K562 (cell line): ENCODE measurements at regions not wholly inside any gene's neighbourhood (a gene's known extent, or its start where the extent isn't known, plus 50 kb on each side); places are given as distances from the start of the nearest gene placed in this dataset.

Experiments used
- ATAC-seq: fragments of 200-7000 bp; cut with Tn5 transposase; 3 replicates; pipeline ENCODE4 v1.9.1; 2020; ENCODE audit warnings: moderate library complexity
- BruUV-seq: library from RNA; stranded (reverse); fragments of 400-500 nt; replicated peaks from 2 replicates; lab custom pipeline; 2021; lab: Mats Ljungman, UMichigan
- CTCF ChIA-PET: fragments of 300-600 bp; formaldehyde crosslinking; extraction: SDS; loops from one replicate; lab custom pipeline; 2021; ENCODE audit warnings: low intra/inter-chr PET ratio; lab: Yijun Ruan, JAX
- POLR2A ChIA-PET: fragments of 300-600, 350-650 bp; sonication (Branson Sonifier 250); formaldehyde crosslinking; extraction: SDS; loops from one replicate; lab custom pipeline; 2021; ENCODE audit warnings: antibody characterized with exemption, inconsistent platforms; lab: Yijun Ruan, JAX
- DNase-seq, 4 experiments: peaks; one replicate each; pipeline versions ENCODE4 v3.0.0 to v3.0.0-alpha.2; 2011 to 2018; ENCODE audit warnings: low spot score in 3 of 4, mixed read lengths in 3 of 4; ENCODE audit errors: extremely low read depth in 1 of 4
- FAIRE-seq: peaks from 2 replicates; lab custom pipeline; 2011; peaks lifted over from hg19 to GRCh38; lab: Jason Lieb, UNC
- H2AFZ ChIP-seq: 2 replicates; pipeline ENCODE4 v1.6.0; 2011; ENCODE audit warnings: low read depth, low read length, control low read depth, inconsistent platforms
- H3K27ac ChIP-seq: fragments of 200-600 bp; 3 replicates; pipeline ENCODE4 v1.8.0; 2011; ENCODE audit warnings: low read depth, mild to moderate bottlenecking, control low read depth, inconsistent platforms, low read length, moderate library complexity, mixed read lengths; ENCODE audit errors: extremely low read depth
- H3K27me3 ChIP-seq, 2 experiments: fragments of 300-600 bp in 1 of 2; 2 replicates in 1 of 2; 3 replicates in 1 of 2; pipeline versions ENCODE4 v1.6.0 to v1.8.0; 2011; ENCODE audit warnings: inconsistent platforms in 2 of 2, low read length in 2 of 2, mild to moderate bottlenecking in 1 of 2, mixed read lengths in 1 of 2, moderate library complexity in 1 of 2; ENCODE audit not compliant: control insufficient read depth in 2 of 2, insufficient read depth in 2 of 2
- H3K36me3 ChIP-seq: fragments of 300-600 bp; 3 replicates; pipeline ENCODE4 v1.8.0; 2011; ENCODE audit warnings: mild to moderate bottlenecking, low read length, inconsistent platforms; ENCODE audit not compliant: control insufficient read depth, insufficient read depth
- H3K4me1 ChIP-seq, 2 experiments: fragments of 200-600 bp in 1 of 2; replicated peaks in 1 of 2; 2 replicates in 1 of 2; 3 replicates in 1 of 2; pipeline versions ENCODE4 v1.5.1 to v1.8.0; 2011; ENCODE audit warnings: inconsistent platforms in 2 of 2, low read length in 2 of 2, mild to moderate bottlenecking in 1 of 2, mixed read lengths in 1 of 2, moderate library complexity in 1 of 2; ENCODE audit not compliant: control insufficient read depth in 2 of 2, insufficient read depth in 2 of 2
- H3K4me2 ChIP-seq: 2 replicates; pipeline ENCODE4 v1.6.1; 2011; ENCODE audit warnings: low read length, control low read depth, inconsistent platforms, mixed read lengths; ENCODE audit not compliant: insufficient read depth
- H3K4me3 ChIP-seq: fragments of 200-600 bp; sonication (generic), shearing (Covaris generic); 2 replicates; pipeline ENCODE4 v1.5.1; 2016; ENCODE audit warnings: control low read depth, inconsistent platforms
- H3K79me2 ChIP-seq: fragments of 200-600 bp; 3 replicates; pipeline ENCODE4 v1.8.0; 2011; ENCODE audit warnings: low read length, inconsistent platforms; ENCODE audit not compliant: control insufficient read depth, insufficient read depth
- H3K9ac ChIP-seq, 2 experiments: 2 replicates each; pipeline versions ENCODE4 v1.6.0 to v1.6.1; 2011; ENCODE audit warnings: low read depth in 2 of 2, low read length in 2 of 2, control low read depth in 1 of 2, inconsistent platforms in 1 of 2, mild to moderate bottlenecking in 1 of 2, mixed read lengths in 1 of 2; ENCODE audit not compliant: insufficient read depth in 1 of 2
- H3K9me1 ChIP-seq: one replicate; pipeline ENCODE4 v1.6.0; 2011; ENCODE audit warnings: inconsistent platforms, mild to moderate bottlenecking, low read length, moderate library complexity; ENCODE audit not compliant: control insufficient read depth, insufficient read depth
- H3K9me3 ChIP-seq: replicated peaks from 2 replicates; pipeline ENCODE4 v1.5.1; 2011; ENCODE audit warnings: low read depth, low read length, inconsistent platforms; ENCODE audit not compliant: control insufficient read depth, insufficient read depth
- H4K20me1 ChIP-seq: replicated peaks from 2 replicates; pipeline ENCODE4 v1.6.1; 2011; ENCODE audit warnings: low read length, inconsistent platforms, mixed read lengths; ENCODE audit not compliant: control insufficient read depth, insufficient read depth
- BACH1 ChIP-seq: fragments of 200-800 bp; sonication (Bioruptor generic); IDR thresholded peaks from 2 replicates; pipeline ENCODE4 v1.6.1; 2016; ENCODE audit warnings: missing genetic modification characterization, missing compliant biosample characterization
- EP300 ChIP-seq: IDR thresholded peaks from 2 replicates; pipeline ENCODE4 v1.6.1; 2012; ENCODE audit warnings: low read length, improper control_type of control experiment
- ETS1 ChIP-seq: conservative IDR thresholded peaks from 2 replicates; pipeline ENCODE4 v1.6.1; 2011; ENCODE audit warnings: low read depth, mild to moderate bottlenecking, low read length; ENCODE audit not compliant: control insufficient read depth
- ETV1 ChIP-seq: fragments of 450-650 bp; conservative IDR thresholded peaks from 2 replicates; pipeline ENCODE4 v1.6.1; 2016; ENCODE audit warnings: missing genetic modification characterization, control low read depth, low read depth, missing compliant biosample characterization
- FOSL1 ChIP-seq: fragments of 200-800 bp; sonication (Bioruptor generic); conservative IDR thresholded peaks from 2 replicates; pipeline ENCODE4 v1.6.1; 2016; ENCODE audit warnings: missing genetic modification characterization, missing compliant biosample characterization
- GABPA ChIP-seq: fragments of 200-800 bp; sonication (Bioruptor generic); conservative IDR thresholded peaks from 2 replicates; pipeline ENCODE4 v1.6.1; 2016; ENCODE audit warnings: low read depth, missing genetic modification characterization, missing compliant biosample characterization
- JUND ChIP-seq, 2 experiments: IDR thresholded peaks; 2 replicates in 1 of 2; 3 replicates in 1 of 2; pipeline ENCODE4 v1.6.1; 2011; ENCODE audit warnings: borderline replicate concordance in 2 of 2, low read depth in 2 of 2, low read length in 2 of 2, improper control_type of control experiment in 1 of 2, missing biosample characterization in 1 of 2, missing genetic modification characterization in 1 of 2, missing genetic modification reagents in 1 of 2
- MYBL2 ChIP-seq, 2 experiments: fragments of 450-650 bp in 1 of 2; sonication (generic) in 1 of 2; formaldehyde crosslinking in 1 of 2; IDR thresholded peaks; 2 replicates each; pipeline versions ENCODE4 v1.6.1 to v1.8.1; 2017 to 2022; ENCODE audit warnings: borderline replicate concordance in 1 of 2, inconsistent platforms in 1 of 2, low read depth in 1 of 2, mild to moderate bottlenecking in 1 of 2, missing genetic modification reagents in 1 of 2, moderate library complexity in 1 of 2
- NR2C2 ChIP-seq, 2 experiments: fragments of 200-800 bp in 1 of 2; sonication (Bioruptor generic) in 1 of 2; sonication (generic) in 1 of 2; formaldehyde crosslinking in 1 of 2; IDR thresholded peaks; 2 replicates each; pipeline versions ENCODE4 v1.6.1 to v1.8.0; 2016 to 2022; ENCODE audit warnings: mild to moderate bottlenecking in 1 of 2, missing compliant biosample characterization in 1 of 2, missing genetic modification characterization in 1 of 2, missing genetic modification reagents in 1 of 2
- PKNOX1 ChIP-seq: fragments of 450-650 bp; IDR thresholded peaks from 2 replicates; pipeline ENCODE4 v1.6.1; 2016
- PRPF4 ChIP-seq: fragments of 200-400 bp; formaldehyde crosslinking; IDR thresholded peaks from one replicate; pipeline ENCODE4 v1.6.1; 2017; ENCODE audit warnings: low read length, low read depth, mild to moderate bottlenecking; ENCODE audit not compliant: insufficient read depth, poor library complexity, severe bottlenecking
- ZNF12 ChIP-seq: sonication (generic); formaldehyde crosslinking; IDR thresholded peaks from 2 replicates; pipeline ENCODE4 v1.4.0; 2020; ENCODE audit warnings: mild to moderate bottlenecking, missing genetic modification reagents
- ZNF175 ChIP-seq: fragments of 200-800 bp; sonication (Bioruptor generic); IDR thresholded peaks from 2 replicates; pipeline ENCODE4 v1.6.1; 2016; ENCODE audit warnings: low read depth, mild to moderate bottlenecking, missing genetic modification characterization, missing compliant biosample characterization
- ZNF639 ChIP-seq, 2 experiments: fragments of 200-800 bp in 1 of 2; sonication (Bioruptor generic) in 1 of 2; sonication (generic) in 1 of 2; formaldehyde crosslinking in 1 of 2; IDR thresholded peaks in 1 of 2; conservative IDR thresholded peaks in 1 of 2; 2 replicates each; pipeline versions ENCODE4 v1.5.0 to v1.6.1; 2016 to 2020; ENCODE audit warnings: missing compliant biosample characterization in 1 of 2, missing genetic modification characterization in 1 of 2, missing genetic modification reagents in 1 of 2
- WGBS: fragments of 100-300 bp; shearing (Covaris generic); methylation state at CpG from one replicate; pipeline ENCODE4 v1.1.6; 2016; ENCODE audit warnings: low coverage, mixed read lengths; ENCODE audit not compliant: insufficient coverage; ENCODE audit errors: missing lambda C conversion rate; 5-methylcytosine and 5-hydroxymethylcytosine counted together
- in situ Hi-C: fragments of 300-500 bp; cut with MboI; formaldehyde crosslinking; loops from 4 replicates; pipeline ENCODE4 v1.15.0; 2018; ENCODE audit warnings: inconsistent platforms, mixed read lengths
- intact Hi-C: fragments of 100-400 bp; cut with micrococcal nuclease; formaldehyde crosslinking; loops from 2 replicates; pipeline ENCODE4 v1.14.2; 2022

- no peaks in the 10 kb centered on the region for H3K27me3 ChIP-seq
- ChIA-PET CTCF (no interaction called here), POLR2A (no interaction called here)
- H3K9me3 ChIP-seq = no peaks in the 10 kb centered on the region
- no peak overlapping the region for H3K4me3 ChIP-seq
- FAIRE-seq = no peak
- ATAC-seq = peak; percentile 68
- WGBS = 0% methylated on average over 4 of the region's 4 CpGs
- no peaks in the 10 kb centered on the region for H4K20me1 ChIP-seq
- no peak overlapping the region for H3K9ac ChIP-seq
- H3K4me1 ChIP-seq = no peaks in the 10 kb centered on the region; a peak in 1 of 5 replicates
- no peak for DNase-seq
- no TSS peak for BruUV-seq
- no peaks in the 10 kb centered on the region for H3K9me1 ChIP-seq
- intact Hi-C loops (no loop called here), in situ Hi-C loops (loop anchor here (25.0 kb wide), 1 partner anchor 743 kb away; no protein-coding TSS in a partner anchor)
- H3K79me2 ChIP-seq = no peaks in the 10 kb centered on the region
- no peak overlapping the region for H3K27ac ChIP-seq
- no peak overlapping the region for H3K4me2 ChIP-seq
- no peak overlapping the region; the same call in 1 of the 2 replicates for H2AFZ ChIP-seq
- no peaks in the 10 kb centered on the region for H3K36me3 ChIP-seq
- no peak for TF ChIP-seq NR2C2 (CRISPR knock-in tag; IDR thresholded peaks at IDR 0.05)
- peak; percentile 37; the same call in 1 of the 2 replicates for TF ChIP-seq NR2C2 (tag; IDR thresholded peaks at IDR 0.05)
- TF ChIP-seq PKNOX1 = peak; percentile 59
- no peak for TF ChIP-seq EP300
- TF ChIP-seq ETV1 (tag) = peak; percentile 60; the same call in 1 of the 2 replicates
- TF ChIP-seq MYBL2 (IDR thresholded peaks at IDR 0.05; ENCODE audit: low read depth) = no peak
- no peak for TF ChIP-seq MYBL2 (CRISPR knock-in tag; IDR thresholded peaks at IDR 0.05; ENCODE audit: borderline replicate concordance)
- TF ChIP-seq ETS1 = no peak
- TF ChIP-seq ZNF12 (CRISPR knock-in tag) = no peak
- TF ChIP-seq ZNF639 (CRISPR knock-in tag; conservative IDR thresholded peaks at IDR 0.05 in 1 of 2, IDR thresholded peaks at IDR 0.05 in 1 of 2) = peak in 1 of 2 experiments; percentile 54; a peak in 1 of 4 replicates
- TF ChIP-seq PRPF4 = no peak
- peak; percentile 71 for TF ChIP-seq GABPA (tag)
- peak; percentile 84 for TF ChIP-seq FOSL1
- peak; percentile 30; the same call in 1 of the 2 replicates for TF ChIP-seq ZNF175 (CRISPR knock-in tag)
- 0 out of 2 replicates have a peak, but pooled peaks have one; percentile 11 for TF ChIP-seq BACH1 (tag)
- TF ChIP-seq JUND (IDR thresholded peaks at IDR 0.05; ENCODE audit: borderline replicate concordance, low read depth, low read length) = no peak; the same call in 1 of the 2 replicates
- TF ChIP-seq JUND (tag; IDR thresholded peaks at IDR 0.05; ENCODE audit: borderline replicate concordance, low read depth, low read length) = peak; percentile 57; the same call in 2 of the 3 replicates
Observed at GRCh38 chr7:121530227-121531174, 134.4 kb upstream of the FAM3C start.
